NT2/D1 (cell line): ENCODE measurements at regions not wholly inside any gene's neighbourhood (a gene's known extent, or its start where the extent isn't known, plus 50 kb on each side); places are given as distances from the start of the nearest gene placed in this dataset.
A peak's percentile ranks its signal among the peaks of the same experiment; 100 is the strongest.

Experiments
- DNase-seq: peaks from one replicate; pipeline ENCODE4 v3.0.0-alpha.2; 2011; ENCODE audit warnings: low read depth, low spot score
- H3K27me3 ChIP-seq: 2 replicates; pipeline ENCODE4 v1.6.0; 2011; ENCODE audit warnings: mild to moderate bottlenecking; ENCODE audit not compliant: insufficient read length, insufficient read depth
- H3K36me3 ChIP-seq: 2 replicates; pipeline ENCODE4 v1.6.1; 2011; ENCODE audit warnings: mild to moderate bottlenecking, low read length, mixed read lengths; ENCODE audit not compliant: insufficient read depth, insufficient read length
- H3K4me1 ChIP-seq: 2 replicates; pipeline ENCODE4 v1.5.1; 2011; ENCODE audit not compliant: insufficient read depth, insufficient read length
- H3K4me3 ChIP-seq: 2 replicates; pipeline ENCODE4 v1.5.1; 2011; ENCODE audit warnings: low read depth; ENCODE audit not compliant: insufficient read length
- H3K9ac ChIP-seq: 2 replicates; pipeline ENCODE4 v1.6.0; 2011; ENCODE audit warnings: low read depth; ENCODE audit not compliant: insufficient read length
- H3K9me3 ChIP-seq: 2 replicates; pipeline ENCODE4 v1.5.1; 2011; ENCODE audit warnings: mild to moderate bottlenecking, low read length; ENCODE audit not compliant: insufficient read depth
- SUZ12 ChIP-seq: IDR thresholded peaks from 2 replicates; pipeline ENCODE4 v1.6.1; 2011; ENCODE audit not compliant: insufficient read length, insufficient read depth; ENCODE audit errors: extremely low read depth
- YY1 ChIP-seq: IDR thresholded peaks from 2 replicates; pipeline ENCODE4 v1.6.1; 2011; ENCODE audit not compliant: insufficient read length, insufficient read depth
- ZNF274 ChIP-seq: IDR thresholded peaks from 2 replicates; pipeline ENCODE4 v1.6.1; 2011; ENCODE audit warnings: mild to moderate bottlenecking, low read depth, low read length

GRCh38 chr5:72032788-72033187, 74.5 kb upstream of the MAP1B start:
- DNase-seq = peak; percentile 27
- Histone ChIP-seq H3K4me1 (peaks cover 11% of the 10 kb centered on the region), H3K36me3 (no peaks in the 10 kb centered on the region), H3K4me3 (no peak overlapping the region), H3K27me3 (no peaks in the 10 kb centered on the region), H3K9ac (no peak overlapping the region), H3K9me3 (no peaks in the 10 kb centered on the region)
- TF ChIP-seq SUZ12 (no peak), ZNF274 (no peak), YY1 (no peak)

- TF ChIP-seq ZNF274 (no peak), SUZ12 (no peak), YY1 (no peak)
- H3K27me3 ChIP-seq = no peaks in the 10 kb centered on the region
- no peak overlapping the region for H3K9ac ChIP-seq
- no peak overlapping the region for H3K4me3 ChIP-seq
- no peak for DNase-seq
- peaks cover 17% of the 10 kb centered on the region for H3K4me1 ChIP-seq
- no peaks in the 10 kb centered on the region for H3K9me3 ChIP-seq
- no peaks in the 10 kb centered on the region for H3K36me3 ChIP-seq
These were observed 72.5 kb upstream of the MAP1B start for GRCh38 chr5:72034770-72035169.

- Histone ChIP-seq H3K4me3 (no peak overlapping the region), H3K9me3 (no peaks in the 10 kb centered on the region), H3K9ac (no peak overlapping the region), H3K36me3 (no peaks in the 10 kb centered on the region), H3K27me3 (no peaks in the 10 kb centered on the region), H3K4me1 (peaks cover 17% of the 10 kb centered on the region)
- no peak for TF ChIP-seq ZNF274
- TF ChIP-seq SUZ12 = no peak
- TF ChIP-seq YY1 = no peak
- no peak for DNase-seq
These were observed 71.4 kb upstream of the MAP1B start for GRCh38 chr5:72035831-72036230.

GRCh38 chr5:72036951-72037350, 70.3 kb upstream of the MAP1B start:
- no peak overlapping the region for H3K4me3 ChIP-seq
- no peaks in the 10 kb centered on the region for H3K27me3 ChIP-seq
- H3K36me3 ChIP-seq = no peaks in the 10 kb centered on the region
- peaks cover 14% of the 10 kb centered on the region for H3K4me1 ChIP-seq
- H3K9me3 ChIP-seq = no peaks in the 10 kb centered on the region
- H3K9ac ChIP-seq = no peak overlapping the region
- TF ChIP-seq ZNF274 (no peak), YY1 (no peak), SUZ12 (no peak)
- peak; percentile 32 for DNase-seq

- H3K27me3 ChIP-seq = no peaks in the 10 kb centered on the region
- peak; percentile 30 for DNase-seq
- H3K36me3 ChIP-seq = no peaks in the 10 kb centered on the region
- TF ChIP-seq YY1 (no peak), SUZ12 (no peak), ZNF274 (no peak)
- H3K4me1 ChIP-seq = peaks cover 6% of the 10 kb centered on the region
- H3K9me3 ChIP-seq = no peaks in the 10 kb centered on the region
- no peak overlapping the region for H3K9ac ChIP-seq
- no peak overlapping the region for H3K4me3 ChIP-seq
These were observed 66.8 kb upstream of the MAP1B start for GRCh38 chr5:72040513-72040912.

- no peak for TF ChIP-seq SUZ12
- H3K9me3 ChIP-seq = no peaks in the 10 kb centered on the region
- H3K27me3 ChIP-seq = no peaks in the 10 kb centered on the region
These were observed 65.6 kb upstream of the MAP1B start for GRCh38 chr5:72041654-72042053.

GRCh38 chr5:72042097-72042496, 65.2 kb upstream of the MAP1B start:
- H3K4me3 ChIP-seq = no peak overlapping the region
- H3K9ac ChIP-seq = no peak overlapping the region
- H3K27me3 ChIP-seq = no peaks in the 10 kb centered on the region
- H3K36me3 ChIP-seq = no peaks in the 10 kb centered on the region
- DNase-seq = no peak
- H3K4me1 ChIP-seq = peaks cover 6% of the 10 kb centered on the region
- H3K9me3 ChIP-seq = no peaks in the 10 kb centered on the region
- TF ChIP-seq ZNF274 (no peak), SUZ12 (no peak), YY1 (no peak)

More at GRCh38 chr5:72041654-72042053, 65.6 kb upstream of the MAP1B start:
- no peak overlapping the region for H3K4me3 ChIP-seq
- no peak for DNase-seq
- H3K36me3 ChIP-seq = no peaks in the 10 kb centered on the region
- peaks cover 6% of the 10 kb centered on the region for H3K4me1 ChIP-seq
- no peak overlapping the region for H3K9ac ChIP-seq

- no peaks in the 10 kb centered on the region for H3K9me3 ChIP-seq
- no peaks in the 10 kb centered on the region for H3K4me1 ChIP-seq
- no peaks in the 10 kb centered on the region for H3K36me3 ChIP-seq
- no peak overlapping the region for H3K4me3 ChIP-seq
- no peak for DNase-seq
- no peak overlapping the region for H3K9ac ChIP-seq
- H3K27me3 ChIP-seq = no peaks in the 10 kb centered on the region
- TF ChIP-seq SUZ12 (no peak), YY1 (no peak), ZNF274 (no peak)
These were observed 61.6 kb upstream of the MAP1B start for GRCh38 chr5:72045692-72046091.
